Ascending aorta (tissue), 2 donors: ENCODE measurements at regions not wholly inside any gene's neighbourhood (a gene's known extent, or its start where the extent isn't known, plus 50 kb on each side); places are given as distances from the start of the nearest gene placed in this dataset.

ENCODE experiments used
- DNase-seq, 2 donors: peaks; one replicate each; pipeline ENCODE4 v3.0.0-alpha.2; 2019; ENCODE audit warnings: low spot score in 2 of 2
- H3K27ac ChIP-seq, 2 donors: fragments of 200-600 bp; sonication (generic); one replicate each; pipeline ENCODE4 v1.5.1; 2016 to 2017; ENCODE audit warnings: mild to moderate bottlenecking in 1 of 2
- H3K27me3 ChIP-seq: fragments of 200-600 bp; sonication (generic); one replicate; pipeline ENCODE4 v1.5.1; 2017
- H3K36me3 ChIP-seq, 2 donors: fragments of 200-600 bp; sonication (generic); one replicate each; pipeline ENCODE4 v1.5.1; 2016
- H3K4me1 ChIP-seq, 2 donors: fragments of 200-600 bp; sonication (generic); one replicate each; pipeline ENCODE4 v1.5.1; 2016 to 2017; ENCODE audit warnings: mild to moderate bottlenecking in 1 of 2
- H3K4me3 ChIP-seq, 2 donors: fragments of 200-600 bp; sonication (generic); one replicate each; pipeline ENCODE4 v1.5.1; 2016 to 2017; ENCODE audit warnings: mild to moderate bottlenecking in 1 of 2
- H3K9me3 ChIP-seq, 2 donors: fragments of 200-600 bp; sonication (generic); one replicate each; pipeline ENCODE4 v1.5.1; 2016
- CTCF ChIP-seq, 3 experiments: fragments of 200-600 bp in 2 of 3; fragments of 450-650 bp in 1 of 3; sonication (generic) in 2 of 3; IDR thresholded peaks; one replicate each; pipeline ENCODE4 v1.5.1; 2016 to 2019; ENCODE audit warnings: antibody characterized with exemption in 3 of 3, mild to moderate bottlenecking in 1 of 3, moderate library complexity in 1 of 3
- intact Hi-C: fragments of 100-400 bp; cut with DNase I; formaldehyde crosslinking; loops from one replicate; pipeline ENCODE4 v1.15.1; 2023

- Histone ChIP-seq H3K27me3 (no peaks in the 10 kb centered on the region), H3K36me3 (no peaks in the 10 kb centered on the region), H3K4me1 (peaks cover 0 to 2% of the 10 kb centered on the region in 2 donors), H3K4me3 (no peak overlapping the region), H3K9me3 (no peaks in the 10 kb centered on the region), H3K27ac (no peak overlapping the region)
- TF ChIP-seq CTCF (IDR thresholded peaks at IDR 0.05) = no peak
- DNase-seq = no peak
- intact Hi-C loops = no loop called here
These were observed 168.8 kb downstream of the KATNAL1 start for GRCh38 chr13:30138511-30138910.

- TF ChIP-seq CTCF (IDR thresholded peaks at IDR 0.05) = no peak
- no peak overlapping the region for H3K4me3 ChIP-seq
- no peaks in the 10 kb centered on the region for H3K9me3 ChIP-seq
- H3K27ac ChIP-seq = no peak overlapping the region
- H3K36me3 ChIP-seq = no peaks in the 10 kb centered on the region
- DNase-seq = no peak
- H3K4me1 ChIP-seq = no peaks in the 10 kb centered on the region
- intact Hi-C loops = no loop called here
- no peaks in the 10 kb centered on the region for H3K27me3 ChIP-seq
These were observed 171.5 kb downstream of the KATNAL1 start for GRCh38 chr13:30135868-30136267.

- Histone ChIP-seq H3K27ac (no peak overlapping the region), H3K4me3 (no peak overlapping the region), H3K9me3 (no peaks in the 10 kb centered on the region), H3K27me3 (no peaks in the 10 kb centered on the region), H3K36me3 (no peaks in the 10 kb centered on the region), H3K4me1 (no peaks in the 10 kb centered on the region)
- intact Hi-C loops = no loop called here
- DNase-seq = no peak
- no peak for TF ChIP-seq CTCF (IDR thresholded peaks at IDR 0.05)
These were observed 172.0 kb downstream of the KATNAL1 start for GRCh38 chr13:30135351-30135750.

GRCh38 chr13:30134578-30134977, 172.8 kb downstream of the KATNAL1 start:
- no peak for TF ChIP-seq CTCF (IDR thresholded peaks at IDR 0.05)
- intact Hi-C loops = loop anchor here (5.0 kb wide), 1 partner anchor 668 kb away; no protein-coding TSS in a partner anchor
- no peaks in the 10 kb centered on the region for H3K9me3 ChIP-seq
- DNase-seq = no peak
- no peaks in the 10 kb centered on the region for H3K4me1 ChIP-seq
- H3K27ac ChIP-seq = no peak overlapping the region
- H3K4me3 ChIP-seq = no peak overlapping the region
- no peaks in the 10 kb centered on the region for H3K27me3 ChIP-seq
- no peaks in the 10 kb centered on the region for H3K36me3 ChIP-seq

- no peak overlapping the region for H3K27ac ChIP-seq
These were observed 173.4 kb downstream of the KATNAL1 start for GRCh38 chr13:30133996-30134395.

More at GRCh38 chr13:30133996-30134395, 173.4 kb downstream of the KATNAL1 start:
- Histone ChIP-seq H3K4me1 (no peaks in the 10 kb centered on the region), H3K36me3 (no peaks in the 10 kb centered on the region), H3K27me3 (no peaks in the 10 kb centered on the region), H3K9me3 (no peaks in the 10 kb centered on the region), H3K4me3 (no peak overlapping the region)
- intact Hi-C loops = loop anchor here (2.0 to 5.0 kb wide), 5 partner anchors 275 to 911 kb away; partner anchors contain the start of gene USPL1
- no peak for TF ChIP-seq CTCF (IDR thresholded peaks at IDR 0.05)
- DNase-seq = no peak
